ENCODE measurements at regions not wholly inside any gene's neighbourhood (a gene's known extent, or its start where the extent isn't known, plus 50 kb on each side); places are given as distances from the start of the nearest gene placed in this dataset.

- TF ChIP-seq POLR2A (IDR thresholded peaks at IDR 0.05; ENCODE audit: low read depth), result no peak
- no peak for TF ChIP-seq CTCF (IDR thresholded peaks at IDR 0.05)
- no peak for TF ChIP-seq POLR2AphosphoS5 (IDR thresholded peaks at IDR 0.05)
- no peak for TF ChIP-seq EP300 (IDR thresholded peaks at IDR 0.05)
Observed at GRCh38 chr4:107114059-107114458, 77.9 kb upstream of the DKK2 start.
